HG03432 (cell line): ENCODE measurements at regions not wholly inside any gene's neighbourhood (a gene's known extent, or its start where the extent isn't known, plus 50 kb on each side); places are given as distances from the start of the nearest gene placed in this dataset.
"Not testable (repeated sequence)": the region's sequence is repeated elsewhere in the genome, so short reads cannot be mapped to it uniquely, and the experiment has no call there.

Source experiments
- ATAC-seq: cut with Tn5 transposase; IDR thresholded peaks from one replicate; pipeline ENCODE4 v1.9.1; 2021; ENCODE audit warnings: mild to moderate bottlenecking, moderate library complexity; ENCODE audit not compliant: unreplicated experiment

- ATAC-seq: peak; percentile 30
Measured at GRCh38 chr7:138169441-138169851, 93.2 kb downstream of the AKR1D1 start.

GRCh38 chr7:138170298-138170697, 94.0 kb downstream of the AKR1D1 start:
- no peak for ATAC-seq

- peak; percentile 94 for ATAC-seq
Measured at GRCh38 chr7:138170959-138171703, 94.9 kb downstream of the AKR1D1 start.

GRCh38 chr7:138173548-138173947, 97.3 kb downstream of the AKR1D1 start:
- no peak for ATAC-seq

- no peak for ATAC-seq
Measured at GRCh38 chr7:138176060-138176459, 99.8 kb downstream of the AKR1D1 start.

- no peak for ATAC-seq
Measured at GRCh38 chr7:138184191-138184590, 107.9 kb downstream of the AKR1D1 start.

- ATAC-seq: no peak
Measured at GRCh38 chr7:138185132-138185908, 109.1 kb downstream of the AKR1D1 start.

- ATAC-seq: no peak
Measured at GRCh38 chr7:138186951-138187351, 110.7 kb downstream of the AKR1D1 start.

GRCh38 chr7:138188290-138188858, 112.1 kb downstream of the AKR1D1 start:
- no peak for ATAC-seq

GRCh38 chr7:138194567-138194966, 118.3 kb downstream of the AKR1D1 start:
- no peak for ATAC-seq

- ATAC-seq: no peak
Measured at GRCh38 chr7:138195151-138195571, 118.9 kb downstream of the AKR1D1 start.

GRCh38 chr7:138196503-138196946, 120.3 kb downstream of the AKR1D1 start:
- not testable (repeated sequence) for ATAC-seq

- no peak for ATAC-seq
Measured at GRCh38 chr7:138196971-138197896, 121.0 kb downstream of the AKR1D1 start.

- no peak for ATAC-seq
Measured at GRCh38 chr7:138204285-138204981, 128.2 kb downstream of the AKR1D1 start.

GRCh38 chr7:138204982-138205298, 128.7 kb downstream of the AKR1D1 start:
- no peak for ATAC-seq

- no peak for ATAC-seq
Measured at GRCh38 chr7:138205614-138206150, 129.4 kb downstream of the AKR1D1 start.

- ATAC-seq: no peak
Measured at GRCh38 chr7:138207555-138207971, 131.3 kb downstream of the AKR1D1 start.

GRCh38 chr7:138208142-138208570, 131.9 kb downstream of the AKR1D1 start:
- ATAC-seq: no peak

GRCh38 chr7:138208864-138209263, 132.6 kb downstream of the AKR1D1 start:
- ATAC-seq: no peak

GRCh38 chr7:138212314-138212713, 136.1 kb downstream of the AKR1D1 start:
- no peak for ATAC-seq
